Effector CD4-positive, alpha-beta T cell (primary cell): ENCODE measurements at regions not wholly inside any gene's neighbourhood (a gene's known extent, or its start where the extent isn't known, plus 50 kb on each side); places are given as distances from the start of the nearest gene placed in this dataset.

ENCODE experiments used
- DNase-seq: peaks from one replicate; pipeline ENCODE4 v3.0.0-alpha.2; 2020

GRCh38 chr14:99039331-99040041 is 232.5 kb downstream of the BCL11B start:
- DNase-seq = no peak

GRCh38 chr14:99040052-99040451 is 231.9 kb downstream of the BCL11B start:
- no peak for DNase-seq

GRCh38 chr14:99040711-99041110 is 231.3 kb downstream of the BCL11B start:
- DNase-seq = no peak

DNA sequence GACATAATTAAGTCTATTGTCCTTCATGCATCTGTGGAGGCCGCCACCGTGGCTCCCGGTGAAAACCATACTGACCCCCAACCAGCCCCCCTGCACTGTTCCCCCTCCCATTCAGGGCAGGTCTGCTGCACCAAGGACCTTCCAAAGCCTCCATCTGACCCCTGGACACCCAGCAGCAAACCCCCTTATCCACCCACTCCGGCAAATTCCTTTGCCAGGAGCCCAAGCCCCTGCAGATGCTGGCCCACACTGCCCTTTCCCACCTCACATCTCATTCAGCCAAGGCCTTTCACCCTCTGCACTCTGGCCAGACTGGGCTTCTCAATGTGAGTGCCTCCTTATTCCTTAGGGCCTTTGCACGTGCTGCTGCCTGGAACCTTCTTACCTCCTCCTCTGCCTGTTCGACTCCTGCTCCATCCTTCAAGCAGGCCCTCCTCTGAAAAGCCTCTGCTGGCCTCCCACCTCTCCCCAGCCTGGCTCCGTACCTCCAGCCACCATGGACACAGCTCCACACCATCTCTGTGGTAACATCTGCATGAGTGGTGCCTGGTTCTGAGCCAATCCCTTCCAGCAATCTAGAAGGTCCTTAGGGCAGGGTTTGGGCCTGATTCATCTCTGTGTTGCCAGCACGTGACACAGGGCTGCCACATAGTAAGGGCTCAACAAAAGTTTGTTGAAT is 230.7 kb downstream of the BCL11B start:
- DNase-seq = no peak

DNA sequence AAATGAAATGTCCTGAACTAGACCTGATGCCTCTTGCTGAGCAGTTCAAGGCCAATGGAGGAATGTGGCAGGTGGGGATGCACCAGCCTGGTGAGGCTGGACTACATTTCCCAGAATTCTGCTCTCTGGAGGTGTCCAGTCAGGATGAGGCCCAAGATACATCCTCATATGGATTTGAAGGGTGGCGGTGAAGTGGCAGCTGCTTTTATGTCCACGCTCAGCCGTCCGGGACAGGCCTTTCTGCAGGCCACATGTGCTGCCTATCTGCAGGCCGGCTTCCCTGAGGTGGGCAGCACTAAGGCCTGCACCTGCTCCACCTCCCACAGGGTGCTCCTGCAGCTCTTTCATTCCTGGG is 230.2 kb downstream of the BCL11B start:
- no peak for DNase-seq

- DNase-seq = no peak
Measured at GRCh38 chr14:99042381-99043266, 229.4 kb downstream of the BCL11B start.

DNA sequence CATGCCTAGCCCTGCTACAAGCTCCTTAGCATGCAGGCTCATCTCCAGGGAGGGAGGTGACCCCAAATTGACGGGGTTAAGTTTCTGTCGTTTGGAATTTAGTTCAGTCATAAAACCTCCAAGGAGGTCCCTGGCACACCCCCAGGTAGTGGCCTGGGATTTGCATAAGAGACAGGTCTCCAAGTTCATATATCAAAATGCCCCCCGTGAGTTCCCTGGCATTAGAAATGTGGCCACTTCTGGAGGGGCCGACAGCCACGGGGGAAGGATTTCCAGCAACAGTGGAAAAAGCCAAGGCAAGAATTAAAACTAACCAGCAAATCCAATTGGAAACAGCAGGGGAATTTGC is 228.8 kb downstream of the BCL11B start:
- DNase-seq = no peak

- DNase-seq = no peak
Measured at GRCh38 chr14:99043756-99044155, 228.2 kb downstream of the BCL11B start.

- DNase-seq = no peak
Measured at GRCh38 chr14:99047441-99048031, 224.5 kb downstream of the BCL11B start.

- no peak for DNase-seq
Measured at GRCh38 chr14:99050309-99050708, 221.7 kb downstream of the BCL11B start.

- DNase-seq = no peak
Measured at GRCh38 chr14:99052467-99052866, 219.5 kb downstream of the BCL11B start.

DNA sequence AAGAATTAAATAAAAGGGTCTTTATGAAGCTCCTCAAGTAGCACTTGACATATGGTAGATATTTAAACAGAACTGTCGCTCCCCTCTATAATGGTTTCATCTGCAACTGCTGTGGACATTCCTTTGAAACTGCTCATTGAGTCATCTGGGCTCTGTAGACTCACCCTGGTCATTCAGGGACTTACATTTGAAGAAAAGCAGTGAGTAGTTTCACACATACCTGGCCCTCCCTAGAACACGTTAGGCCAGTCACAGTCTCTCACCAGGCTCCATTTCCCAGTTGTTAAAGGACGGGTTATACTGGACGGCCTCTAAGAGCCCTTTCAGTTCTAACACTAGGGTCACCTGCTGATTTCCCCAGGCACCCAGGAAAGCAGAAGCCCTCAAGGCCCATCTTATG is 217.0 kb downstream of the BCL11B start:
- no peak for DNase-seq

GRCh38 chr14:99055816-99056215 is 216.2 kb downstream of the BCL11B start:
- no peak for DNase-seq

DNA sequence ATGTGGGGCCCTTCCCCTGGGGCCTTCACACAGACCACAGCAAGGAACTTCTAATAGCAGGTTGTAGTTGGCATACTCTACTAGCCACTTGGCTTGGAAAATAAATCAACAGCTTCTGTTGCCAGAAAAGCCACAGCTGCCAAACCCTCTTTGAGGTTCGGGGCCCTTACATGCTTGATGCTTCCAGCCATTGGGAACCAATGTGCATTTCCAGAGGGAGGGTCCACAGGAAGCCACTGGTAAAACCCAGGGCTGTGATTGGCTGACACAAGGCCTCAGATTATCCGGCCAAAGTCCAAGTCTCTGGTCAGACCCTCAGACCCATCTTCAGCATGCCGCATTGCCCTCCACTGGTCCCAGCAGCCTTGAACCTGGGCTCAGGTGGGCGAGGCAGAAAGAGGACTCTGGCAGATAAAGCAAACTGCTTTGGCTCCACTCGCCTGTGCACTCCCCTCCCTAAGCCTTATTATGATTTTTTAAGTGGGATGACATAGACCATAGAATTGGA is 214.4 kb downstream of the BCL11B start:
- no peak for DNase-seq

DNA sequence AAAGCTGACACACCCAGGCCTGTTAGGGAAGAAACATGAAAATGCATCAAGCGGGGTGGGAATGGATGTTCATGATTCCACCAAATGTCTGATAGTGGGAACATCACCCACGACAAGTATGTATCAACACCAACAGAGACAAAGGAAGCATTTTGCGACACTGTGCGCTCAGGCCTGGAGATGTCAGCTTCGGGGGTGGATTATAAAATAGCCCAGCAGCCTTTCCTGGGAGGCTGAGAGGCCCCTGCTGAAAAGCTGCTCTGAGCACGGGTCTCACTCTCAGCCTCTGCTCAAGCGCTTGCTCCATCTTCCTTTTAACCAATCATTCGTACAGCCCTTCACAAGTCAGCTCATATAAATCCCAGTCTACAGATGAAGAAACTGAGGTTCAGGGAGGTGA is 213.5 kb downstream of the BCL11B start:
- no peak for DNase-seq

DNA sequence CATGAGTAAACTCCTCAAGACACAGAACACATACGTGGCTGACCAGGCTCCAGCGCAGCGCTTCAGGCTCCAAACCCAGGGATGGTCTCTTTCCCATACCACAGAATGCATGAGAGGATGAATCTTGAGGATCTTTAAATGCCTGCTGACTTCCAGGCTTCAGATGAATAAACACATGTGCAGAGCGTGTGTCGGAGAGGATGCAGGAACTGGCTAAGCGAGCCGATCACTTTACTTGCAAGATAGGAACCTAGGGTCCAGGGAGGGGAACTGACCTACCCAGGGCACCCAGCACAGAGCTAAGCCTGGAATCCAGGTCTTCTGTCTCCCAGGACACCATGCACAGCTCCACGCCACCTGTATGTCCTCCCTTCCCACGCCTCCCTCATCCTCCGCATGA is 209.8 kb downstream of the BCL11B start:
- no peak for DNase-seq

DNA sequence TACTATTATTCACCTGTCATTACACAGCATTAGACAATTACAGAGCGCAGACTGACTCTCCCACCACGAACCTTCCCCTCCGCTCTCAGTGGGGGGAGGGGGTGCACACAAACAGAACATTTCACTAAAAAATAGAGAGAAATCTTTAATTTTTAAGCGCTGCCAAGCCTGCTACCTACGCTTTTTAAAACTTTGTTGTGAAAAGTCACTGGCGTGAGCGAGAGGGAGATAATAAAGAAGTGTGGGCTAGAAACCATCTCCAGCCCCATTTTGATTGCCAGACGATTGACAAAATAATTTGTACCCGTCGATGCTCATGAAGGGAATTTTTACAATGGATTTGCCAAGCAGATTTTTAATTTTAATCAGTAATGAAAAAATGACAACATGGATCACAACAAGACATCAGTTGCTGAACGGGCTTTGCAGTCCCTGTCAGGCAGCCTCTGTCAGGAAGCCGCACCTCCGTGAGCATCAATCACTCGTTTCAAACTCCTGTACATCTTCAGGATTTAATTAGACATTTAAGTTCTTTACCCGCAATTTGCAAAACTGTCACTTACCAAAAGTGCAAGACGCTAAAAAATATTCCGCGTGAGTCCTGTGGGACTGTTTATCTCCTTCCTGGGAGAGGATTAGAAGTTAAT is 209.1 kb downstream of the BCL11B start:
- no peak for DNase-seq

- no peak for DNase-seq
Measured at GRCh38 chr14:99063620-99064225, 208.3 kb downstream of the BCL11B start.

DNA sequence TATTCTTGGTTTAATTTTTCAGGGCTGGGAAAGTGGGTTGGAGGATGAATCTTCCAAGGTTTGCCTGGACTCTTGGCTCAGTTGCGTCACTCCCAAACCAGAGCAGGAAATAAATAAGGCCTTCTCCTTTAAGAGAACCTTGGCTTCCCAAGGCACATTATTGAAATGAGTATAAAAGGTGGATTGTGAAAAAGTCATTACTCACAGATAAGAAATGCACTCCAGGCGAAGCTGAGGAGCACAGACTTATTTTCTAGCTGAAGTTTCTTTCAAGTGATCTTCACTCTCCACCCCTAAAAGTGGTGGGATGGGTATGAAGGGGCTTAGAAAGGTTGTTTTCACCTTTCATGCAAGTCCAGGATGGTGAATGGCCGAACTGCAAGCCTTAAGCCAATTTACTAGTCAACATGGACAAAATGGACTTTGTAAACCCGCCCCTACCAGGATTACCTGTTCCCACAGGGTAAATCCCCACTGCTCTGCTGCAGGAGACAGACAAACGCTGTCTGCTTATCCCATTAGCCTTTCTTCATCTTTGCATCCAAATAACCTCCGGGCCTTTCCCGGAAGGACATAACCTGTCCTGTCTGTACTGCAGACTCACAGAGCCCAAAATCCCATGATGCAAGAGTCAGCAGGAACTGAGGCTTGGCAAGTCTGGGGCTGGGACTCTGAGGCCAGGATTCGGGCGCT is 207.6 kb downstream of the BCL11B start:
- no peak for DNase-seq

GRCh38 chr14:99065551-99065950 is 206.4 kb downstream of the BCL11B start:
- DNase-seq = no peak

GRCh38 chr14:99066378-99066777 is 205.6 kb downstream of the BCL11B start:
- DNase-seq = no peak
